ENCODE measurements at regions not wholly inside any gene's neighbourhood (a gene's known extent, or its start where the extent isn't known, plus 50 kb on each side); places are given as distances from the start of the nearest gene placed in this dataset.
"Not testable (repeated sequence)": the region's sequence is repeated elsewhere in the genome, so short reads cannot be mapped to it uniquely, and the experiment has no call there.

GRCh38 chr1:19591482-19592091 is 52.5 kb upstream of the NBL1 start:
- DNase-seq (ENCODE audit: low read depth), result no peak

- DNase-seq (ENCODE audit: low read depth), result no peak
Observed at GRCh38 chr1:19585507-19585906, 58.6 kb upstream of the NBL1 start.

- peak; percentile 47 for DNase-seq (ENCODE audit: low read depth)
Observed at GRCh38 chr1:19582318-19582717, 61.8 kb upstream of the NBL1 start.

GRCh38 chr1:19581381-19581780 is 62.7 kb upstream of the NBL1 start:
- no peak for DNase-seq (ENCODE audit: low read depth)

GRCh38 chr1:19577561-19577960 is 66.5 kb upstream of the NBL1 start:
- DNase-seq (ENCODE audit: low read depth), result no peak

GRCh38 chr1:19577036-19577435 is 67.1 kb upstream of the NBL1 start:
- DNase-seq (ENCODE audit: low read depth), result no peak

GRCh38 chr1:19569786-19570185 is 74.3 kb upstream of the NBL1 start:
- DNase-seq (ENCODE audit: low read depth), result no peak

GRCh38 chr1:19567041-19567440 is 77.1 kb upstream of the NBL1 start:
- no peak for DNase-seq (ENCODE audit: low read depth)

GRCh38 chr1:19564366-19564765 is 79.0 kb upstream of the CAPZB start:
- no peak for DNase-seq (ENCODE audit: low read depth)

GRCh38 chr1:19563324-19564097 is 78.2 kb upstream of the CAPZB start:
- peak; percentile 46 for DNase-seq (ENCODE audit: low read depth)

GRCh38 chr1:19562847-19563246 is 77.5 kb upstream of the CAPZB start:
- DNase-seq (ENCODE audit: low read depth), result no peak

GRCh38 chr1:19560480-19560879 is 75.1 kb upstream of the CAPZB start:
- DNase-seq (ENCODE audit: low read depth), result no peak

GRCh38 chr1:19559641-19560040 is 74.3 kb upstream of the CAPZB start:
- DNase-seq (ENCODE audit: low read depth), result peak; percentile 83

- peak; percentile 56 for DNase-seq (ENCODE audit: low read depth)
Observed at GRCh38 chr1:19557609-19558051, 72.3 kb upstream of the CAPZB start.

- no peak for DNase-seq (ENCODE audit: low read depth)
Observed at GRCh38 chr1:19554090-19554489, 68.8 kb upstream of the CAPZB start.

- no peak for DNase-seq (ENCODE audit: low read depth)
Observed at GRCh38 chr1:19552291-19553010, 67.1 kb upstream of the CAPZB start.

GRCh38 chr1:19551837-19552236 is 66.5 kb upstream of the CAPZB start:
- DNase-seq (ENCODE audit: low read depth), result not testable (repeated sequence)

- not testable (repeated sequence) for DNase-seq (ENCODE audit: low read depth)
Observed at GRCh38 chr1:19550437-19550836, 65.1 kb upstream of the CAPZB start.

- no peak for DNase-seq (ENCODE audit: low read depth)
Observed at GRCh38 chr1:19547814-19548213, 62.5 kb upstream of the CAPZB start.

- no peak for DNase-seq (ENCODE audit: low read depth)
Observed at GRCh38 chr1:19536519-19536918, 51.2 kb upstream of the CAPZB start.

GRCh38 chr1:19535214-19535613 is 49.9 kb upstream of the CAPZB start:
- no peak for DNase-seq (ENCODE audit: low read depth)
